GM12878 (cell line): ENCODE measurements at regions not wholly inside any gene's neighbourhood (a gene's known extent, or its start where the extent isn't known, plus 50 kb on each side); places are given as distances from the start of the nearest gene placed in this dataset.

ENCODE experiments used
- ATAC-seq: fragments of 200-7000 bp; cut with Tn5 transposase; 3 replicates; pipeline ENCODE4 v1.9.1; 2020; ENCODE audit warnings: mild to moderate bottlenecking, moderate library complexity
- BruUV-seq: library from RNA; stranded (reverse); fragments of 400-500 nt; replicated peaks from 2 replicates; lab custom pipeline; 2021; lab: Mats Ljungman, UMichigan
- CTCF ChIA-PET: fragments of 300-600 bp; sonication (Branson Sonifier 250); formaldehyde crosslinking; extraction: SDS; loops from one replicate; lab custom pipeline; 2021; ENCODE audit warnings: inconsistent platforms; lab: Yijun Ruan, JAX
- POLR2A ChIA-PET: fragments of 350-600 bp; formaldehyde crosslinking; extraction: SDS; loops from one replicate; lab custom pipeline; 2021; ENCODE audit warnings: inconsistent platforms; lab: Charles Lee
- RAD21 ChIA-PET: fragments of 300-600 bp; sonication (Branson Sonifier 250); formaldehyde crosslinking; loops from one replicate; lab custom pipeline; 2023; ENCODE audit warnings: antibody characterized with exemption; ENCODE audit not compliant: unreplicated experiment; lab: Charles Lee
- SMC1A ChIA-PET: fragments of 300-600 bp; sonication (Branson Sonifier 250); formaldehyde crosslinking; loops from one replicate; lab custom pipeline; 2023; ENCODE audit not compliant: unreplicated experiment, uncharacterized antibody; lab: Charles Lee
- DNase-seq: peaks from one replicate; pipeline ENCODE4 v3.0.0-alpha.2; 2011; ENCODE audit warnings: low read depth, low spot score
- FAIRE-seq: peaks from 3 replicates; lab custom pipeline; 2011; peaks lifted over from hg19 to GRCh38; lab: Jason Lieb, UNC
- H2AFZ ChIP-seq: 2 replicates; pipeline ENCODE4 v1.6.0; 2011; ENCODE audit warnings: low read depth, low read length, control low read depth; ENCODE audit not compliant: control insufficient read depth
- H3K27ac ChIP-seq: 2 replicates; pipeline ENCODE4 v1.5.1; 2011; ENCODE audit warnings: control low read depth; ENCODE audit not compliant: control insufficient read depth, insufficient read depth
- H3K27me3 ChIP-seq, 2 experiments: replicated peaks in 1 of 2; 2 replicates each; pipeline versions ENCODE4 v1.6.0 to v1.6.1; 2011; ENCODE audit warnings: low read length in 1 of 2; ENCODE audit not compliant: control insufficient read depth in 2 of 2, insufficient read depth in 2 of 2
- H3K36me3 ChIP-seq, 2 experiments: 2 replicates each; pipeline ENCODE4 v1.5.1; 2011; ENCODE audit warnings: low read length in 1 of 2; ENCODE audit not compliant: control insufficient read depth in 2 of 2, insufficient read depth in 2 of 2
- H3K4me1 ChIP-seq: 2 replicates; pipeline ENCODE4 v1.6.1; 2011; ENCODE audit warnings: mild to moderate bottlenecking, low read length, moderate library complexity, mixed read lengths; ENCODE audit not compliant: control insufficient read depth, insufficient read depth
- H3K4me2 ChIP-seq: 2 replicates; pipeline ENCODE4 v1.6.0; 2011; ENCODE audit warnings: control low read depth; ENCODE audit not compliant: control insufficient read depth, insufficient read depth
- H3K4me3 ChIP-seq: fragments of 200-600 bp; sonication (generic); 2 replicates; pipeline ENCODE4 v1.5.1; 2016
- H3K79me2 ChIP-seq: 2 replicates; pipeline ENCODE4 v1.6.0; 2011; ENCODE audit warnings: low read length; ENCODE audit not compliant: control insufficient read depth, insufficient read depth
- H3K9ac ChIP-seq: 2 replicates; pipeline ENCODE4 v1.8.0; 2011; ENCODE audit warnings: low read length, control low read depth, mixed read lengths; ENCODE audit not compliant: control insufficient read depth, insufficient read depth
- H3K9me3 ChIP-seq: replicated peaks from 3 replicates; pipeline ENCODE4 v1.5.1; 2011; ENCODE audit warnings: mild to moderate bottlenecking, low read length; ENCODE audit not compliant: control insufficient read depth, insufficient read depth
- H4K20me1 ChIP-seq: 2 replicates; pipeline ENCODE4 v1.6.0; 2011; ENCODE audit not compliant: control insufficient read depth, insufficient read depth
- CBFB ChIP-seq: IDR thresholded peaks from 2 replicates; pipeline ENCODE4 v1.6.1; 2016; ENCODE audit warnings: antibody characterized with exemption, low read depth
- CTCF ChIP-seq, 3 experiments: IDR thresholded peaks in 2 of 3; conservative IDR thresholded peaks in 1 of 3; 2 replicates each; pipeline ENCODE4 v1.5.1; 2011; ENCODE audit warnings: low read depth in 3 of 3, low read length in 3 of 3, mild to moderate bottlenecking in 3 of 3, control low read depth in 2 of 3, moderate library complexity in 2 of 3, inconsistent platforms in 1 of 3, mixed read lengths in 1 of 3; ENCODE audit not compliant: control insufficient read depth in 2 of 3, insufficient read depth in 1 of 3; ENCODE audit errors: extremely low read depth in 1 of 3
- FOXM1 ChIP-seq: IDR thresholded peaks from 2 replicates; pipeline ENCODE4 v1.6.1; 2012; ENCODE audit warnings: low read depth, mild to moderate bottlenecking, inconsistent platforms, low read length, moderate library complexity
- KLF5 ChIP-seq: fragments of 450-650 bp; IDR thresholded peaks from 2 replicates; pipeline ENCODE4 v1.6.1; 2014; ENCODE audit warnings: mild to moderate bottlenecking; ENCODE audit not compliant: partially characterized antibody
- LARP7 ChIP-seq: fragments of 450-650 bp; IDR thresholded peaks from 2 replicates; pipeline ENCODE4 v1.6.1; 2017; ENCODE audit warnings: mild to moderate bottlenecking
- MTA2 ChIP-seq: fragments of 450-650 bp; IDR thresholded peaks from 2 replicates; pipeline ENCODE4 v1.6.1; 2016; ENCODE audit warnings: low read depth, mild to moderate bottlenecking, moderate library complexity
- RAD51 ChIP-seq: fragments of 450-650 bp; IDR thresholded peaks from 2 replicates; pipeline ENCODE4 v1.6.1; 2016; ENCODE audit warnings: moderate library complexity, mild to moderate bottlenecking, inconsistent platforms
- RB1 ChIP-seq: fragments of 450-650 bp; formaldehyde crosslinking; IDR thresholded peaks from 2 replicates; pipeline ENCODE4 v1.6.1; 2017; ENCODE audit warnings: mild to moderate bottlenecking, borderline replicate concordance
- RELB ChIP-seq: fragments of 450-650 bp; IDR thresholded peaks from 2 replicates; pipeline ENCODE4 v1.6.1; 2017; ENCODE audit warnings: low read depth, mild to moderate bottlenecking, moderate library complexity
- SMARCA5 ChIP-seq: fragments of 450-650 bp; IDR thresholded peaks from 2 replicates; pipeline ENCODE4 v1.6.1; 2017; ENCODE audit warnings: mild to moderate bottlenecking
- TCF12 ChIP-seq: IDR thresholded peaks from 2 replicates; pipeline ENCODE4 v1.6.1; 2011; ENCODE audit warnings: low read depth, mild to moderate bottlenecking, low read length
- ZNF274 ChIP-seq: IDR thresholded peaks from one replicate; pipeline ENCODE4 v1.8.0; 2011; ENCODE audit not compliant: insufficient read length, insufficient read depth
- WGBS: methylation state at CpG from one replicate; pipeline ENCODE4 v1.1.6; 2016; ENCODE audit warnings: low lambda C conversion rate; ENCODE audit not compliant: insufficient replicate concordance, insufficient coverage; ENCODE audit errors: missing lambda C conversion rate; 5-methylcytosine and 5-hydroxymethylcytosine counted together
- in situ Hi-C: fragments of 300-500 bp; cut with MboI; formaldehyde crosslinking; loops from 9 replicates; pipeline ENCODE4 v1.14.3; 2018; ENCODE audit warnings: mixed read lengths
- intact Hi-C: fragments of 100-400 bp; cut with micrococcal nuclease; formaldehyde crosslinking; loops from one replicate; pipeline ENCODE4 v1.14.2; 2022; ENCODE audit not compliant: unreplicated experiment
- TF ChIP-seq, protein P1 (sequence below): IDR thresholded peaks from 2 replicates; pipeline ENCODE4 v1.6.1; 2011; ENCODE audit warnings: low read depth, mild to moderate bottlenecking, low read length, moderate library complexity, borderline replicate concordance; ENCODE audit errors: extremely low read depth

- WGBS: 26% methylated on average over 3 of the region's 3 CpGs
- intact Hi-C loops (no loop called here), in situ Hi-C loops (no loop called here)
- no peak overlapping the region for H3K27ac ChIP-seq
- TF ChIP-seq, protein P1, sequence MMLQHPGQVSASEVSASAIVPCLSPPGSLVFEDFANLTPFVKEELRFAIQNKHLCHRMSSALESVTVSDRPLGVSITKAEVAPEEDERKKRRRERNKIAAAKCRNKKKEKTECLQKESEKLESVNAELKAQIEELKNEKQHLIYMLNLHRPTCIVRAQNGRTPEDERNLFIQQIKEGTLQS: no peak
- no peak for TF ChIP-seq RELB
- no peak for TF ChIP-seq CBFB
- TF ChIP-seq LARP7: no peak
- TF ChIP-seq TCF12: no peak
- ChIA-PET SMC1A (no interaction called here), POLR2A (no interaction called here), CTCF (no interaction called here), RAD21 (no interaction called here)
- H2AFZ ChIP-seq: no peak overlapping the region
- no peak overlapping the region for H3K9ac ChIP-seq
- BruUV-seq: no TSS peak
- no peaks in the 10 kb centered on the region for H3K36me3 ChIP-seq
- no peak for FAIRE-seq
- H3K4me3 ChIP-seq: no peak overlapping the region
- H3K4me2 ChIP-seq: no peak overlapping the region
- no peak for DNase-seq
- no peak for ATAC-seq
- H3K79me2 ChIP-seq: no peaks in the 10 kb centered on the region
- no peaks in the 10 kb centered on the region for H3K27me3 ChIP-seq
- no peaks in the 10 kb centered on the region for H3K9me3 ChIP-seq
- no peaks in the 10 kb centered on the region for H4K20me1 ChIP-seq
- H3K4me1 ChIP-seq: no peaks in the 10 kb centered on the region
These were observed 392.8 kb upstream of the NDST3 start for GRCh38 chr4:117641519-117641918.

DNA sequence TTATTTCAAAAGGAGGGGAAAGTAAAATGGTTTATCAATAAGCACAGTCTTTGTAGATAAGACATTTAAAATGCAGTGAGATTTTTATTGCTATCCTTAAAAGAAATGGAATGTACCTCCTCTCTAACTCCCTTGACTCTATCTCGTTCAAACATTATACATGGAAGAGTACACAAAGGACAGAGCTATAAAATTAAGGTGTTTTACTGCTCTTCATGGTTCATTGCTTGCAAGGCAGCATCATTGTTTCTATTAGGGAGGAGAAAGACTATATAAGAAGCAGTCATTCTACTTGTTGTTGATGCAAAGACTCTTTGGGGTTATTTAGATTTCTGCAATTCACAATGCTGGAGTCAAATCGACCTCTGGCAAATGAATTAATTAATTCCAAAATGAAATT is 380.2 kb upstream of the NDST3 start:
- H2AFZ ChIP-seq: no peak overlapping the region
- no peak overlapping the region for H3K27ac ChIP-seq
- no peaks in the 10 kb centered on the region for H3K4me1 ChIP-seq
- no peaks in the 10 kb centered on the region for H3K27me3 ChIP-seq
- CTCF ChIA-PET: no interaction called here
- TF ChIP-seq RAD51 (no peak), KLF5 (no peak), SMARCA5 (no peak), FOXM1 (no peak), RB1 (no peak), MTA2 (no peak), ZNF274 (no peak), CTCF (IDR thresholded peaks at IDR 0.05 in 2 of 3, conservative IDR thresholded peaks at IDR 0.05 in 1 of 3; ENCODE audit: control insufficient read depth in 2 of 3, extremely low read depth in 1 of 3, insufficient read depth in 1 of 3, low read depth in 3 of 3, low read length in 3 of 3) (no peak)
- FAIRE-seq: no peak
- no peaks in the 10 kb centered on the region for H3K9me3 ChIP-seq
- H3K4me3 ChIP-seq: no peak overlapping the region
- BruUV-seq: no TSS peak
- in situ Hi-C loops (no loop called here), intact Hi-C loops (no loop called here)
- RAD21 ChIA-PET: no interaction called here
- H3K36me3 ChIP-seq: no peaks in the 10 kb centered on the region
- DNase-seq: no peak
- no peak for ATAC-seq
- H4K20me1 ChIP-seq: no peaks in the 10 kb centered on the region
- H3K79me2 ChIP-seq: no peaks in the 10 kb centered on the region
- H3K4me2 ChIP-seq: no peak overlapping the region
- 0% methylated on average over 2 of the region's 2 CpGs for WGBS
- POLR2A ChIA-PET: no interaction called here
- no peak overlapping the region for H3K9ac ChIP-seq
- SMC1A ChIA-PET: no interaction called here
